Activated CD8-positive, alpha-beta memory T cell treated with anti-CD3 and anti-CD28 coated beads, Interleukin-2, amount 10 ng/mL, durations not matched to agents 7 days and 5 days (primary cell): ENCODE measurements at regions not wholly inside any gene's neighbourhood (a gene's known extent, or its start where the extent isn't known, plus 50 kb on each side); places are given as distances from the start of the nearest gene placed in this dataset.

Experiments
- ATAC-seq: fragments of 150-1000 bp; cut with Tn5 transposase; one replicate; pipeline ENCODE4 v1.10.0; 2021; ENCODE audit warnings: moderate library complexity
- CTCF ChIA-PET: fragments of 350-600 bp; sonication (Branson Sonifier 250); formaldehyde crosslinking; loops from one replicate; lab custom pipeline; 2021; ENCODE audit warnings: antibody characterized with exemption; lab: Charles Lee
- DNase-seq: peaks from one replicate; pipeline ENCODE4 v3.0.0-alpha.2; 2020
- H3K27ac Mint-ChIP-seq: one replicate; pipeline ENCODE4 v1.8.0; 2021; ENCODE audit warnings: mild to moderate bottlenecking, mixed read lengths
- H3K27me3 Mint-ChIP-seq: one replicate; pipeline ENCODE4 v1.8.0; 2021; ENCODE audit warnings: mixed read lengths
- H3K36me3 Mint-ChIP-seq: one replicate; pipeline ENCODE4 v1.8.0; 2021; ENCODE audit warnings: mild to moderate bottlenecking, mixed read lengths
- H3K4me1 Mint-ChIP-seq: one replicate; pipeline ENCODE4 v1.8.0; 2021; ENCODE audit warnings: mixed read lengths
- H3K4me3 Mint-ChIP-seq: one replicate; pipeline ENCODE4 v1.8.0; 2021; ENCODE audit warnings: mild to moderate bottlenecking, moderate library complexity, mixed read lengths
- H3K9me3 Mint-ChIP-seq: one replicate; pipeline ENCODE4 v1.8.0; 2022; ENCODE audit warnings: low read depth, mixed read lengths

GRCh38 chr1:238981317-238981933, 404.9 kb upstream of the CHRM3 start:
- no peak overlapping the region for H3K27ac Mint-ChIP-seq
- CTCF ChIA-PET = no interaction called here
- H3K4me3 Mint-ChIP-seq = no peak overlapping the region
- no peaks in the 10 kb centered on the region for H3K27me3 Mint-ChIP-seq
- H3K9me3 Mint-ChIP-seq = peaks cover 6% of the 10 kb centered on the region
- H3K4me1 Mint-ChIP-seq = no peaks in the 10 kb centered on the region
- DNase-seq = no peak
- no peak for ATAC-seq
- H3K36me3 Mint-ChIP-seq = no peaks in the 10 kb centered on the region

- DNase-seq = no peak
- no peaks in the 10 kb centered on the region for H3K36me3 Mint-ChIP-seq
- H3K27ac Mint-ChIP-seq = no peak overlapping the region
- CTCF ChIA-PET = no interaction called here
- no peak overlapping the region for H3K4me3 Mint-ChIP-seq
- H3K9me3 Mint-ChIP-seq = peaks cover 9% of the 10 kb centered on the region
- H3K4me1 Mint-ChIP-seq = no peaks in the 10 kb centered on the region
- H3K27me3 Mint-ChIP-seq = no peaks in the 10 kb centered on the region
- no peak for ATAC-seq
These were observed 406.3 kb upstream of the CHRM3 start for GRCh38 chr1:238980053-238980452.

- no peak for ATAC-seq
- DNase-seq = no peak
- CTCF ChIA-PET = interaction anchor here (1.1 kb wide), 1 partner anchor 48 kb away, joined by 5 read pairs; no protein-coding TSS in a partner anchor
- H3K4me3 Mint-ChIP-seq = no peak overlapping the region
- no peaks in the 10 kb centered on the region for H3K4me1 Mint-ChIP-seq
- peaks cover 11% of the 10 kb centered on the region for H3K9me3 Mint-ChIP-seq
- H3K27me3 Mint-ChIP-seq = no peaks in the 10 kb centered on the region
- H3K27ac Mint-ChIP-seq = no peak overlapping the region
- no peaks in the 10 kb centered on the region for H3K36me3 Mint-ChIP-seq
These were observed 421.7 kb upstream of the CHRM3 start for GRCh38 chr1:238964631-238965030.

GRCh38 chr1:238962941-238963340, 423.4 kb upstream of the CHRM3 start:
- ATAC-seq (no peak), DNase-seq (no peak)
- no peak overlapping the region for H3K27ac Mint-ChIP-seq
- no peak overlapping the region for H3K4me3 Mint-ChIP-seq
- no peaks in the 10 kb centered on the region for H3K27me3 Mint-ChIP-seq
- H3K9me3 Mint-ChIP-seq = peaks cover 11% of the 10 kb centered on the region
- CTCF ChIA-PET = no interaction called here
- no peaks in the 10 kb centered on the region for H3K4me1 Mint-ChIP-seq
- H3K36me3 Mint-ChIP-seq = no peaks in the 10 kb centered on the region

- Mint-ChIP-seq H3K4me1 (no peaks in the 10 kb centered on the region), H3K27ac (no peak overlapping the region), H3K9me3 (peaks cover 11% of the 10 kb centered on the region), H3K4me3 (no peak overlapping the region), H3K36me3 (no peaks in the 10 kb centered on the region), H3K27me3 (no peaks in the 10 kb centered on the region)
- DNase-seq = no peak
- no peak for ATAC-seq
- CTCF ChIA-PET = no interaction called here
These were observed 424.6 kb upstream of the CHRM3 start for GRCh38 chr1:238961790-238962189.

GRCh38 chr1:238960071-238960470, 426.3 kb upstream of the CHRM3 start:
- H3K4me3 Mint-ChIP-seq = no peak overlapping the region
- no peaks in the 10 kb centered on the region for H3K36me3 Mint-ChIP-seq
- no peaks in the 10 kb centered on the region for H3K4me1 Mint-ChIP-seq
- CTCF ChIA-PET = no interaction called here
- H3K27me3 Mint-ChIP-seq = no peaks in the 10 kb centered on the region
- H3K9me3 Mint-ChIP-seq = peaks cover 8% of the 10 kb centered on the region
- no peak overlapping the region for H3K27ac Mint-ChIP-seq
- ATAC-seq (no peak), DNase-seq (no peak)

GRCh38 chr1:238955934-238956333, 430.4 kb upstream of the CHRM3 start:
- ATAC-seq = no peak

GRCh38 chr1:238954865-238955264, 431.5 kb upstream of the CHRM3 start:
- Mint-ChIP-seq H3K36me3 (no peaks in the 10 kb centered on the region), H3K4me1 (no peaks in the 10 kb centered on the region), H3K9me3 (peaks cover 4% of the 10 kb centered on the region), H3K27me3 (no peaks in the 10 kb centered on the region), H3K4me3 (no peak overlapping the region), H3K27ac (no peak overlapping the region)
- DNase-seq (no peak), ATAC-seq (no peak)
- CTCF ChIA-PET = no interaction called here

More at GRCh38 chr1:238955934-238956333, 430.4 kb upstream of the CHRM3 start:
- DNase-seq = no peak
- Mint-ChIP-seq H3K4me3 (no peak overlapping the region), H3K27ac (no peak overlapping the region), H3K9me3 (peaks cover 7% of the 10 kb centered on the region), H3K27me3 (no peaks in the 10 kb centered on the region), H3K4me1 (no peaks in the 10 kb centered on the region), H3K36me3 (no peaks in the 10 kb centered on the region)
- CTCF ChIA-PET = no interaction called here

GRCh38 chr1:238953448-238954010, 432.8 kb upstream of the CHRM3 start:
- no peak for DNase-seq
- Mint-ChIP-seq H3K4me3 (no peak overlapping the region), H3K27me3 (no peaks in the 10 kb centered on the region), H3K27ac (no peak overlapping the region), H3K9me3 (peaks cover 5% of the 10 kb centered on the region), H3K36me3 (no peaks in the 10 kb centered on the region), H3K4me1 (no peaks in the 10 kb centered on the region)
- CTCF ChIA-PET = interaction anchor here (0.7 kb wide), 1 partner anchor 1655 kb away, joined by 3 read pairs; no protein-coding TSS in a partner anchor
- ATAC-seq = no peak

GRCh38 chr1:238951809-238952208, 434.6 kb upstream of the CHRM3 start:
- no peaks in the 10 kb centered on the region for H3K36me3 Mint-ChIP-seq
- DNase-seq (no peak), ATAC-seq (no peak)
- no peak overlapping the region for H3K27ac Mint-ChIP-seq
- H3K4me1 Mint-ChIP-seq = no peaks in the 10 kb centered on the region
- H3K4me3 Mint-ChIP-seq = no peak overlapping the region
- H3K27me3 Mint-ChIP-seq = no peaks in the 10 kb centered on the region
- CTCF ChIA-PET = no interaction called here
- peaks cover 5% of the 10 kb centered on the region for H3K9me3 Mint-ChIP-seq

GRCh38 chr1:238950784-238951183, 435.6 kb upstream of the CHRM3 start:
- H3K9me3 Mint-ChIP-seq = peaks cover 5% of the 10 kb centered on the region
- no peak overlapping the region for H3K4me3 Mint-ChIP-seq
- no peaks in the 10 kb centered on the region for H3K27me3 Mint-ChIP-seq
- DNase-seq (no peak), ATAC-seq (no peak)
- H3K4me1 Mint-ChIP-seq = no peaks in the 10 kb centered on the region
- no peak overlapping the region for H3K27ac Mint-ChIP-seq
- no peaks in the 10 kb centered on the region for H3K36me3 Mint-ChIP-seq
- CTCF ChIA-PET = no interaction called here

GRCh38 chr1:238950017-238950416, 436.4 kb upstream of the CHRM3 start:
- Mint-ChIP-seq H3K9me3 (peaks cover 8% of the 10 kb centered on the region), H3K36me3 (no peaks in the 10 kb centered on the region), H3K4me1 (no peaks in the 10 kb centered on the region), H3K27me3 (no peaks in the 10 kb centered on the region), H3K4me3 (no peak overlapping the region), H3K27ac (no peak overlapping the region)
- CTCF ChIA-PET = no interaction called here
- ATAC-seq (no peak), DNase-seq (no peak)

GRCh38 chr1:238944028-238944427, 442.3 kb upstream of the CHRM3 start:
- peaks cover 17% of the 10 kb centered on the region for H3K9me3 Mint-ChIP-seq
- H3K27me3 Mint-ChIP-seq = no peaks in the 10 kb centered on the region
- no peak for ATAC-seq

GRCh38 chr1:238927899-238928298, 458.5 kb upstream of the CHRM3 start:
- no peak overlapping the region for H3K4me3 Mint-ChIP-seq
- DNase-seq (no peak), ATAC-seq (no peak)
- CTCF ChIA-PET = no interaction called here
- H3K4me1 Mint-ChIP-seq = no peaks in the 10 kb centered on the region
- H3K36me3 Mint-ChIP-seq = no peaks in the 10 kb centered on the region
- H3K27ac Mint-ChIP-seq = no peak overlapping the region
- peaks cover 8% of the 10 kb centered on the region for H3K9me3 Mint-ChIP-seq
- H3K27me3 Mint-ChIP-seq = no peaks in the 10 kb centered on the region

More at GRCh38 chr1:238944028-238944427, 442.3 kb upstream of the CHRM3 start:
- H3K4me3 Mint-ChIP-seq = no peak overlapping the region
- CTCF ChIA-PET = no interaction called here
- no peaks in the 10 kb centered on the region for H3K4me1 Mint-ChIP-seq
- H3K36me3 Mint-ChIP-seq = no peaks in the 10 kb centered on the region
- no peak for DNase-seq
- no peak overlapping the region for H3K27ac Mint-ChIP-seq
